ENCODE measurements at regions not wholly inside any gene's neighbourhood (a gene's known extent, or its start where the extent isn't known, plus 50 kb on each side); places are given as distances from the start of the nearest gene placed in this dataset.

DNA sequence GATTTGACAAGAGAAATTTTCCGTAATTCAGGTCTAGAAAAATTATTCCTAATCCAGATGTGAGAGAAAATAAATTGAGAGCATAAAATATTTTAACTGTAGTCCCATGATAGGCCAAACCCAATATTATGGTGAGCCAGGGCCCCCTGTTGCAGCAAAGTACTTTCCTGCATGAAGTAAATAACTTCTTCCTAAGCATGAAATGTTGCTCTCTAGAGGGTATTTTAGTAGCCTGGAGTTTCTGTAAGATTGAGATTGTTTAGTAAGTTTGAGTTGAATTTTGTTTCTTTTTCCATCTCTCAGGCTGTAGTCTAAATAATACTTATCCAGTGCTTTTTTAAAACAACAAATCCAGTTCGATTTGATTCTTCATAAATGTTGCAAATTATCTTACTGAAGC is 317.5 kb upstream of the MPDZ start:
- Histone ChIP-seq H3K79me2 (ENCODE audit: control insufficient read depth, insufficient read depth, low read length) (no peaks in the 10 kb centered on the region), H3K27me3 (replicated peaks in 1 of 2; ENCODE audit: control insufficient read depth in 2 of 2, insufficient read depth in 2 of 2, low read length in 1 of 2) (no peaks in the 10 kb centered on the region), H3K27ac (ENCODE audit: control insufficient read depth, insufficient read depth) (no peak overlapping the region), H3K36me3 (ENCODE audit: control insufficient read depth in 2 of 2, insufficient read depth in 2 of 2, low read length in 1 of 2) (no peaks in the 10 kb centered on the region), H4K20me1 (ENCODE audit: control insufficient read depth, insufficient read depth) (no peaks in the 10 kb centered on the region), H3K9me3 (replicated peaks; ENCODE audit: control insufficient read depth, insufficient read depth, low read length) (no peaks in the 10 kb centered on the region), H2AFZ (ENCODE audit: control insufficient read depth, low read depth, low read length) (no peak overlapping the region), H3K4me2 (ENCODE audit: control insufficient read depth, insufficient read depth) (no peak overlapping the region), H3K9ac (ENCODE audit: control insufficient read depth, insufficient read depth, low read length) (no peak overlapping the region), H3K4me1 (ENCODE audit: control insufficient read depth, insufficient read depth, low read length) (no peaks in the 10 kb centered on the region), H3K4me3 (no peak overlapping the region)
- DNase-seq (ENCODE audit: low read depth, low spot score) (no peak), FAIRE-seq (no peak), ATAC-seq (no peak)
- intact Hi-C loops (cut with micrococcal nuclease; ENCODE audit: unreplicated experiment) (no loop called here), in situ Hi-C loops (cut with MboI) (no loop called here)
- CTCF ChIA-PET = no interaction called here
- BruUV-seq (replicated peaks) = no TSS peak
- RAD21 ChIA-PET (ENCODE audit: unreplicated experiment) = no interaction called here
- POLR2A ChIA-PET = no interaction called here
- SMC1A ChIA-PET (ENCODE audit: uncharacterized antibody, unreplicated experiment) = interaction anchor here (0.6 kb wide), 1 partner anchor 96 kb away, joined by 3 read pairs; no protein-coding TSS in a partner anchor
- WGBS (ENCODE audit: insufficient coverage, insufficient replicate concordance, low lambda C conversion rate, missing lambda C conversion rate) = 2% methylated on average over 2 of the region's 2 CpGs
- TF ChIP-seq, protein P1, sequence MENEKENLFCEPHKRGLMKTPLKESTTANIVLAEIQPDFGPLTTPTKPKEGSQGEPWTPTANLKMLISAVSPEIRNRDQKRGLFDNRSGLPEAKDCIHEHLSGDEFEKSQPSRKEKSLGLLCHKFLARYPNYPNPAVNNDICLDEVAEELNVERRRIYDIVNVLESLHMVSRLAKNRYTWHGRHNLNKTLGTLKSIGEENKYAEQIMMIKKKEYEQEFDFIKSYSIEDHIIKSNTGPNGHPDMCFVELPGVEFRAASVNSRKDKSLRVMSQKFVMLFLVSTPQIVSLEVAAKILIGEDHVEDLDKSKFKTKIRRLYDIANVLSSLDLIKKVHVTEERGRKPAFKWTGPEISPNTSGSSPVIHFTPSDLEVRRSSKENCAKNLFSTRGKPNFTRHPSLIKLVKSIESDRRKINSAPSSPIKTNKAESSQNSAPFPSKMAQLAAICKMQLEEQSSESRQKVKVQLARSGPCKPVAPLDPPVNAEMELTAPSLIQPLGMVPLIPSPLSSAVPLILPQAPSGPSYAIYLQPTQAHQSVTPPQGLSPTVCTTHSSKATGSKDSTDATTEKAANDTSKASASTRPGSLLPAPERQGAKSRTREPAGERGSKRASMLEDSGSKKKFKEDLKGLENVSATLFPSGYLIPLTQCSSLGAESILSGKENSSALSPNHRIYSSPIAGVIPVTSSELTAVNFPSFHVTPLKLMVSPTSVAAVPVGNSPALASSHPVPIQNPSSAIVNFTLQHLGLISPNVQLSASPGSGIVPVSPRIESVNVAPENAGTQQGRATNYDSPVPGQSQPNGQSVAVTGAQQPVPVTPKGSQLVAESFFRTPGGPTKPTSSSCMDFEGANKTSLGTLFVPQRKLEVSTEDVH (IDR thresholded peaks at IDR 0.05; ENCODE audit: low read depth, partially characterized antibody) = no peak
- TF ChIP-seq SREBF1 (IDR thresholded peaks at IDR 0.05; ENCODE audit: low read length) (no peak), PAX8 (IDR thresholded peaks at IDR 0.05) (no peak), CHD2 (IDR thresholded peaks at IDR 0.05; ENCODE audit: borderline replicate concordance, low read depth, low read length) (no peak), ZNF24 (IDR thresholded peaks at IDR 0.05) (no peak), NR2C1 (IDR thresholded peaks at IDR 0.05) (no peak), HCFC1 (IDR thresholded peaks at IDR 0.05; ENCODE audit: low read length) (no peak), BHLHE40 (IDR thresholded peaks at IDR 0.05; ENCODE audit: borderline replicate concordance in 1 of 2, low read depth in 2 of 2, low read length in 1 of 2) (no peak), ASH2L (IDR thresholded peaks at IDR 0.05; ENCODE audit: borderline replicate concordance, low read depth) (no peak), ATF7 (IDR thresholded peaks at IDR 0.05; ENCODE audit: low read depth) (no peak)
- TF ChIP-seq, protein P2, sequence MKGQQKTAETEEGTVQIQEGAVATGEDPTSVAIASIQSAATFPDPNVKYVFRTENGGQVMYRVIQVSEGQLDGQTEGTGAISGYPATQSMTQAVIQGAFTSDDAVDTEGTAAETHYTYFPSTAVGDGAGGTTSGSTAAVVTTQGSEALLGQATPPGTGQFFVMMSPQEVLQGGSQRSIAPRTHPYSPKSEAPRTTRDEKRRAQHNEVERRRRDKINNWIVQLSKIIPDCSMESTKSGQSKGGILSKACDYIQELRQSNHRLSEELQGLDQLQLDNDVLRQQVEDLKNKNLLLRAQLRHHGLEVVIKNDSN (IDR thresholded peaks at IDR 0.05; ENCODE audit: borderline replicate concordance, extremely low read length, insufficient read depth, low read depth, low read length) = no peak
- TF ChIP-seq, protein P3, sequence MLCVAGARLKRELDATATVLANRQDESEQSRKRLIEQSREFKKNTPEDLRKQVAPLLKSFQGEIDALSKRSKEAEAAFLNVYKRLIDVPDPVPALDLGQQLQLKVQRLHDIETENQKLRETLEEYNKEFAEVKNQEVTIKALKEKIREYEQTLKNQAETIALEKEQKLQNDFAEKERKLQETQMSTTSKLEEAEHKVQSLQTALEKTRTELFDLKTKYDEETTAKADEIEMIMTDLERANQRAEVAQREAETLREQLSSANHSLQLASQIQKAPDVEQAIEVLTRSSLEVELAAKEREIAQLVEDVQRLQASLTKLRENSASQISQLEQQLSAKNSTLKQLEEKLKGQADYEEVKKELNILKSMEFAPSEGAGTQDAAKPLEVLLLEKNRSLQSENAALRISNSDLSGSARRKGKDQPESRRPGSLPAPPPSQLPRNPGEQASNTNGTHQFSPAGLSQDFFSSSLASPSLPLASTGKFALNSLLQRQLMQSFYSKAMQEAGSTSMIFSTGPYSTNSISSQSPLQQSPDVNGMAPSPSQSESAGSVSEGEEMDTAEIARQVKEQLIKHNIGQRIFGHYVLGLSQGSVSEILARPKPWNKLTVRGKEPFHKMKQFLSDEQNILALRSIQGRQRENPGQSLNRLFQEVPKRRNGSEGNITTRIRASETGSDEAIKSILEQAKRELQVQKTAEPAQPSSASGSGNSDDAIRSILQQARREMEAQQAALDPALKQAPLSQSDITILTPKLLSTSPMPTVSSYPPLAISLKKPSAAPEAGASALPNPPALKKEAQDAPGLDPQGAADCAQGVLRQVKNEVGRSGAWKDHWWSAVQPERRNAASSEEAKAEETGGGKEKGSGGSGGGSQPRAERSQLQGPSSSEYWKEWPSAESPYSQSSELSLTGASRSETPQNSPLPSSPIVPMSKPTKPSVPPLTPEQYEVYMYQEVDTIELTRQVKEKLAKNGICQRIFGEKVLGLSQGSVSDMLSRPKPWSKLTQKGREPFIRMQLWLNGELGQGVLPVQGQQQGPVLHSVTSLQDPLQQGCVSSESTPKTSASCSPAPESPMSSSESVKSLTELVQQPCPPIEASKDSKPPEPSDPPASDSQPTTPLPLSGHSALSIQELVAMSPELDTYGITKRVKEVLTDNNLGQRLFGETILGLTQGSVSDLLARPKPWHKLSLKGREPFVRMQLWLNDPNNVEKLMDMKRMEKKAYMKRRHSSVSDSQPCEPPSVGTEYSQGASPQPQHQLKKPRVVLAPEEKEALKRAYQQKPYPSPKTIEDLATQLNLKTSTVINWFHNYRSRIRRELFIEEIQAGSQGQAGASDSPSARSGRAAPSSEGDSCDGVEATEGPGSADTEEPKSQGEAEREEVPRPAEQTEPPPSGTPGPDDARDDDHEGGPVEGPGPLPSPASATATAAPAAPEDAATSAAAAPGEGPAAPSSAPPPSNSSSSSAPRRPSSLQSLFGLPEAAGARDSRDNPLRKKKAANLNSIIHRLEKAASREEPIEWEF (IDR thresholded peaks at IDR 0.05; ENCODE audit: insufficient replicate concordance, low read depth, low read length) = no peak
- TF ChIP-seq, protein P4, sequence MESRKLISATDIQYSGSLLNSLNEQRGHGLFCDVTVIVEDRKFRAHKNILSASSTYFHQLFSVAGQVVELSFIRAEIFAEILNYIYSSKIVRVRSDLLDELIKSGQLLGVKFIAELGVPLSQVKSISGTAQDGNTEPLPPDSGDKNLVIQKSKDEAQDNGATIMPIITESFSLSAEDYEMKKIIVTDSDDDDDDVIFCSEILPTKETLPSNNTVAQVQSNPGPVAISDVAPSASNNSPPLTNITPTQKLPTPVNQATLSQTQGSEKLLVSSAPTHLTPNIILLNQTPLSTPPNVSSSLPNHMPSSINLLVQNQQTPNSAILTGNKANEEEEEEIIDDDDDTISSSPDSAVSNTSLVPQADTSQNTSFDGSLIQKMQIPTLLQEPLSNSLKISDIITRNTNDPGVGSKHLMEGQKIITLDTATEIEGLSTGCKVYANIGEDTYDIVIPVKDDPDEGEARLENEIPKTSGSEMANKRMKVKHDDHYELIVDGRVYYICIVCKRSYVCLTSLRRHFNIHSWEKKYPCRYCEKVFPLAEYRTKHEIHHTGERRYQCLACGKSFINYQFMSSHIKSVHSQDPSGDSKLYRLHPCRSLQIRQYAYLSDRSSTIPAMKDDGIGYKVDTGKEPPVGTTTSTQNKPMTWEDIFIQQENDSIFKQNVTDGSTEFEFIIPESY (IDR thresholded peaks at IDR 0.05) = no peak
